HEK293 (cell line): ENCODE measurements at regions not wholly inside any gene's neighbourhood (a gene's known extent, or its start where the extent isn't known, plus 50 kb on each side); places are given as distances from the start of the nearest gene placed in this dataset.

Source experiments
- BCL11B ChIP-seq: fragments of 450-650 bp; formaldehyde crosslinking; IDR thresholded peaks from 2 replicates; pipeline ENCODE4 v1.5.1; 2016; ENCODE audit warnings: low read depth, missing biosample characterization, missing genetic modification characterization
- PBX3 ChIP-seq: sonication (generic); formaldehyde crosslinking; IDR thresholded peaks from 2 replicates; pipeline ENCODE4 v1.8.1; 2022; ENCODE audit warnings: mild to moderate bottlenecking, moderate library complexity, missing genetic modification reagents
- PRDM2 ChIP-seq: fragments of 450-650 bp; formaldehyde crosslinking; IDR thresholded peaks from 2 replicates; pipeline ENCODE4 v1.5.1; 2016; ENCODE audit warnings: missing biosample characterization, missing genetic modification characterization, borderline replicate concordance
- TCF7L2 ChIP-seq: IDR thresholded peaks from 2 replicates; pipeline ENCODE4 v1.6.1; 2011; ENCODE audit warnings: low read depth, mild to moderate bottlenecking, inconsistent platforms, low read length, moderate library complexity, borderline replicate concordance
- YY1 ChIP-seq: fragments of 450-650 bp; formaldehyde crosslinking; IDR thresholded peaks from 2 replicates; pipeline ENCODE4 v1.5.1; 2018; ENCODE audit warnings: missing biosample characterization, missing genetic modification characterization
- ZBTB8A ChIP-seq: fragments of 450-650 bp; formaldehyde crosslinking; IDR thresholded peaks from 2 replicates; pipeline ENCODE4 v1.5.1; 2016; ENCODE audit warnings: missing biosample characterization, missing genetic modification characterization
- ZNF133 ChIP-seq: fragments of 450-650 bp; formaldehyde crosslinking; IDR thresholded peaks from 2 replicates; pipeline ENCODE4 v1.5.1; 2016; ENCODE audit warnings: missing biosample characterization, missing genetic modification characterization
- ZNF335 ChIP-seq: fragments of 450-650 bp; formaldehyde crosslinking; conservative IDR thresholded peaks from 2 replicates; pipeline ENCODE4 v1.5.1; 2016; ENCODE audit warnings: missing biosample characterization, missing genetic modification characterization
- ZNF394 ChIP-seq: fragments of 450-650 bp; formaldehyde crosslinking; IDR thresholded peaks from 2 replicates; pipeline ENCODE4 v1.5.1; 2016; ENCODE audit warnings: missing biosample characterization, missing genetic modification characterization, mild to moderate bottlenecking, moderate library complexity, borderline replicate concordance
- ZNF449 ChIP-seq: fragments of 450-650 bp; formaldehyde crosslinking; IDR thresholded peaks from 2 replicates; pipeline ENCODE4 v1.5.1; 2017; ENCODE audit warnings: missing biosample characterization, mild to moderate bottlenecking, missing genetic modification characterization, moderate library complexity
- ZNF626 ChIP-seq: fragments of 450-650 bp; sonication (Bioruptor Pico); formaldehyde crosslinking; IDR thresholded peaks from 2 replicates; pipeline ENCODE4 v1.5.1; 2018; ENCODE audit warnings: missing biosample characterization, missing genetic modification characterization, inconsistent platforms
- ZNF777 ChIP-seq: fragments of 450-650 bp; formaldehyde crosslinking; IDR thresholded peaks from 2 replicates; pipeline ENCODE4 v1.5.1; 2017; ENCODE audit warnings: missing biosample characterization, missing genetic modification characterization, borderline replicate concordance
- TF ChIP-seq, protein P1 (sequence below): fragments of 450-650 bp; formaldehyde crosslinking; IDR thresholded peaks from 2 replicates; pipeline ENCODE4 v1.5.1; 2016; ENCODE audit warnings: missing biosample characterization, missing genetic modification characterization
- TF ChIP-seq, protein P2 (sequence below): fragments of 450-650 bp; formaldehyde crosslinking; IDR thresholded peaks from 2 replicates; pipeline ENCODE4 v1.5.1; 2017; ENCODE audit warnings: missing biosample characterization, missing genetic modification characterization

DNA sequence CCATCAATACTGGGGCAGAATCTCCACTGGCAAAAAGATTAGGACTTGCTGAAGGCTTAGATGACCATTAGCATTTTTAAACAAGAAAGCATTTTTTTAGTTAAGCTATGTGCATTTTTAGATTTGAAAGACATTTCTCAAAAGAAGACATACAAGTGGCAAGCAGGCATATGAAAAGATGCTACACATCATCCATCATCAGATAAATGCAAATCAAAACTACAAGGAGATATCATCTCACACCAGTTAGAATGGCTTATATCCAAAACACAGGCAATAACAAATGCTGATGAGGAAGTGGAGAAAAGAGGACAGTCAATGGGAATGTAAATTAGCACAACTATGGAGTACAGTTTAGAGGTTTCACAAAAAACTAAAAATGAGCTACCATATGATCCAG, 195.6 kb upstream of the TNC start:
- no peak for TF ChIP-seq ZNF449
- TF ChIP-seq BCL11B (tag by site-specific recombination) = no peak
- no peak for TF ChIP-seq PBX3 (CRISPR knock-in tag)
- no peak for TF ChIP-seq PRDM2 (tag by site-specific recombination)
- TF ChIP-seq TCF7L2 = no peak
- no peak for TF ChIP-seq ZNF133
- no peak for TF ChIP-seq ZNF626 (tag by site-specific recombination)
- TF ChIP-seq, protein P1, sequence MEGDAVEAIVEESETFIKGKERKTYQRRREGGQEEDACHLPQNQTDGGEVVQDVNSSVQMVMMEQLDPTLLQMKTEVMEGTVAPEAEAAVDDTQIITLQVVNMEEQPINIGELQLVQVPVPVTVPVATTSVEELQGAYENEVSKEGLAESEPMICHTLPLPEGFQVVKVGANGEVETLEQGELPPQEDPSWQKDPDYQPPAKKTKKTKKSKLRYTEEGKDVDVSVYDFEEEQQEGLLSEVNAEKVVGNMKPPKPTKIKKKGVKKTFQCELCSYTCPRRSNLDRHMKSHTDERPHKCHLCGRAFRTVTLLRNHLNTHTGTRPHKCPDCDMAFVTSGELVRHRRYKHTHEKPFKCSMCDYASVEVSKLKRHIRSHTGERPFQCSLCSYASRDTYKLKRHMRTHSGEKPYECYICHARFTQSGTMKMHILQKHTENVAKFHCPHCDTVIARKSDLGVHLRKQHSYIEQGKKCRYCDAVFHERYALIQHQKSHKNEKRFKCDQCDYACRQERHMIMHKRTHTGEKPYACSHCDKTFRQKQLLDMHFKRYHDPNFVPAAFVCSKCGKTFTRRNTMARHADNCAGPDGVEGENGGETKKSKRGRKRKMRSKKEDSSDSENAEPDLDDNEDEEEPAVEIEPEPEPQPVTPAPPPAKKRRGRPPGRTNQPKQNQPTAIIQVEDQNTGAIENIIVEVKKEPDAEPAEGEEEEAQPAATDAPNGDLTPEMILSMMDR (tag by site-specific recombination) = no peak
- TF ChIP-seq ZNF335 (tag by site-specific recombination) = no peak
- TF ChIP-seq ZNF777 (tag by site-specific recombination) = no peak
- no peak for TF ChIP-seq ZBTB8A
- TF ChIP-seq ZNF394 = no peak
- TF ChIP-seq, protein P2, sequence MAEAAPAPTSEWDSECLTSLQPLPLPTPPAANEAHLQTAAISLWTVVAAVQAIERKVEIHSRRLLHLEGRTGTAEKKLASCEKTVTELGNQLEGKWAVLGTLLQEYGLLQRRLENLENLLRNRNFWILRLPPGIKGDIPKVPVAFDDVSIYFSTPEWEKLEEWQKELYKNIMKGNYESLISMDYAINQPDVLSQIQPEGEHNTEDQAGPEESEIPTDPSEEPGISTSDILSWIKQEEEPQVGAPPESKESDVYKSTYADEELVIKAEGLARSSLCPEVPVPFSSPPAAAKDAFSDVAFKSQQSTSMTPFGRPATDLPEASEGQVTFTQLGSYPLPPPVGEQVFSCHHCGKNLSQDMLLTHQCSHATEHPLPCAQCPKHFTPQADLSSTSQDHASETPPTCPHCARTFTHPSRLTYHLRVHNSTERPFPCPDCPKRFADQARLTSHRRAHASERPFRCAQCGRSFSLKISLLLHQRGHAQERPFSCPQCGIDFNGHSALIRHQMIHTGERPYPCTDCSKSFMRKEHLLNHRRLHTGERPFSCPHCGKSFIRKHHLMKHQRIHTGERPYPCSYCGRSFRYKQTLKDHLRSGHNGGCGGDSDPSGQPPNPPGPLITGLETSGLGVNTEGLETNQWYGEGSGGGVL (tag by site-specific recombination) = no peak
- TF ChIP-seq YY1 (tag by site-specific recombination) = no peak
